ENCODE measurements at regions not wholly inside any gene's neighbourhood (a gene's known extent, or its start where the extent isn't known, plus 50 kb on each side); places are given as distances from the start of the nearest gene placed in this dataset.

DNA sequence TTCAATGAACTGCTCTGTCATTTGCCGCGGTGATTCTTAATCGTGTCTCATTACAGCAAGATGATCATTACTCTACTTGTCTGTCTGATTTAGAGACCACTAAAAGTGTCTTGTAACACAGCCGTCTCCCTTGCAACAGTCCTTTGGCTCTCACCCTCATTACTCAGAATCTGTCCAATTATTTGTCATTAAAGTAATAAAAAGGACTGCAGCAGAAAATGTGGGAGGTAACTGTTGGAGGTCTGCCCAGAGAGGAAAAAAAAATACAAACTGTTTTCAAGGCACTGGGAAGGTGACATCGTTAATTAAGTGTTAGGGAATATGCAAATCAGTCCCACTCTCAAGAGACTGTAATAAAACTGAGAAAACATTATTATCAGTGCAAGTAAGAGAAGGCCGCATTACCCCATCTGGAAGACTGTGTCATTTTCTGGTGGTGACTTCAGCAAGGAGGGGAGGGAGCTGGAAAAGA, 281.0 kb downstream of the RASEF start:
- H4K20me1 ChIP-seq (ENCODE audit: insufficient read depth), result no peaks in the 10 kb centered on the region
- H3K4me3 ChIP-seq (ENCODE audit: low read length), result peak overlapping the region; percentile 16
- no peaks in the 10 kb centered on the region for H3F3A ChIP-seq (ENCODE audit: insufficient read depth, low read length, poor library complexity, severe bottlenecking)
- H3K27me3 ChIP-seq (ENCODE audit: insufficient read depth, low read depth, low read length), result no peaks in the 10 kb centered on the region
- H3K4me2 ChIP-seq (ENCODE audit: low read length), result peak overlapping the region; percentile 7
- H3K9me3 ChIP-seq (ENCODE audit: low read length), result no peaks in the 10 kb centered on the region
- H3K9me2 ChIP-seq (ENCODE audit: insufficient read depth, low read length), result no peaks in the 10 kb centered on the region
- H3K27ac ChIP-seq (ENCODE audit: low read length), result no peak overlapping the region
- H2AFZ ChIP-seq (ENCODE audit: low read depth, low read length), result no peak overlapping the region
- no peak overlapping the region for H3K9ac ChIP-seq (ENCODE audit: low read length)
- TF ChIP-seq, protein P1, sequence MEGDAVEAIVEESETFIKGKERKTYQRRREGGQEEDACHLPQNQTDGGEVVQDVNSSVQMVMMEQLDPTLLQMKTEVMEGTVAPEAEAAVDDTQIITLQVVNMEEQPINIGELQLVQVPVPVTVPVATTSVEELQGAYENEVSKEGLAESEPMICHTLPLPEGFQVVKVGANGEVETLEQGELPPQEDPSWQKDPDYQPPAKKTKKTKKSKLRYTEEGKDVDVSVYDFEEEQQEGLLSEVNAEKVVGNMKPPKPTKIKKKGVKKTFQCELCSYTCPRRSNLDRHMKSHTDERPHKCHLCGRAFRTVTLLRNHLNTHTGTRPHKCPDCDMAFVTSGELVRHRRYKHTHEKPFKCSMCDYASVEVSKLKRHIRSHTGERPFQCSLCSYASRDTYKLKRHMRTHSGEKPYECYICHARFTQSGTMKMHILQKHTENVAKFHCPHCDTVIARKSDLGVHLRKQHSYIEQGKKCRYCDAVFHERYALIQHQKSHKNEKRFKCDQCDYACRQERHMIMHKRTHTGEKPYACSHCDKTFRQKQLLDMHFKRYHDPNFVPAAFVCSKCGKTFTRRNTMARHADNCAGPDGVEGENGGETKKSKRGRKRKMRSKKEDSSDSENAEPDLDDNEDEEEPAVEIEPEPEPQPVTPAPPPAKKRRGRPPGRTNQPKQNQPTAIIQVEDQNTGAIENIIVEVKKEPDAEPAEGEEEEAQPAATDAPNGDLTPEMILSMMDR (IDR thresholded peaks at IDR 0.05; ENCODE audit: poor library complexity, severe bottlenecking), result no peak
- TF ChIP-seq, protein P2, sequence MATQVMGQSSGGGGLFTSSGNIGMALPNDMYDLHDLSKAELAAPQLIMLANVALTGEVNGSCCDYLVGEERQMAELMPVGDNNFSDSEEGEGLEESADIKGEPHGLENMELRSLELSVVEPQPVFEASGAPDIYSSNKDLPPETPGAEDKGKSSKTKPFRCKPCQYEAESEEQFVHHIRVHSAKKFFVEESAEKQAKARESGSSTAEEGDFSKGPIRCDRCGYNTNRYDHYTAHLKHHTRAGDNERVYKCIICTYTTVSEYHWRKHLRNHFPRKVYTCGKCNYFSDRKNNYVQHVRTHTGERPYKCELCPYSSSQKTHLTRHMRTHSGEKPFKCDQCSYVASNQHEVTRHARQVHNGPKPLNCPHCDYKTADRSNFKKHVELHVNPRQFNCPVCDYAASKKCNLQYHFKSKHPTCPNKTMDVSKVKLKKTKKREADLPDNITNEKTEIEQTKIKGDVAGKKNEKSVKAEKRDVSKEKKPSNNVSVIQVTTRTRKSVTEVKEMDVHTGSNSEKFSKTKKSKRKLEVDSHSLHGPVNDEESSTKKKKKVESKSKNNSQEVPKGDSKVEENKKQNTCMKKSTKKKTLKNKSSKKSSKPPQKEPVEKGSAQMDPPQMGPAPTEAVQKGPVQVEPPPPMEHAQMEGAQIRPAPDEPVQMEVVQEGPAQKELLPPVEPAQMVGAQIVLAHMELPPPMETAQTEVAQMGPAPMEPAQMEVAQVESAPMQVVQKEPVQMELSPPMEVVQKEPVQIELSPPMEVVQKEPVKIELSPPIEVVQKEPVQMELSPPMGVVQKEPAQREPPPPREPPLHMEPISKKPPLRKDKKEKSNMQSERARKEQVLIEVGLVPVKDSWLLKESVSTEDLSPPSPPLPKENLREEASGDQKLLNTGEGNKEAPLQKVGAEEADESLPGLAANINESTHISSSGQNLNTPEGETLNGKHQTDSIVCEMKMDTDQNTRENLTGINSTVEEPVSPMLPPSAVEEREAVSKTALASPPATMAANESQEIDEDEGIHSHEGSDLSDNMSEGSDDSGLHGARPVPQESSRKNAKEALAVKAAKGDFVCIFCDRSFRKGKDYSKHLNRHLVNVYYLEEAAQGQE (IDR thresholded peaks at IDR 0.05; ENCODE audit: borderline replicate concordance), result no peak
- no peak for TF ChIP-seq TAF1 (IDR thresholded peaks at IDR 0.05; ENCODE audit: low read depth)
- no peak for TF ChIP-seq EP300 (conservative IDR thresholded peaks at IDR 0.05; ENCODE audit: poor library complexity, severe bottlenecking)
- TF ChIP-seq POLR2AphosphoS5 (IDR thresholded peaks at IDR 0.05), result no peak
- TF ChIP-seq MXI1 (conservative IDR thresholded peaks at IDR 0.05; ENCODE audit: poor library complexity, severe bottlenecking), result no peak
- TF ChIP-seq RAD21 (conservative IDR thresholded peaks at IDR 0.05), result no peak
- TF ChIP-seq EZH2 (IDR thresholded peaks at IDR 0.05; ENCODE audit: borderline replicate concordance, insufficient read depth, low read length, poor library complexity, severe bottlenecking), result no peak
- no peak for TF ChIP-seq SMC3 (conservative IDR thresholded peaks at IDR 0.05; ENCODE audit: poor library complexity)
- H3K36me3 ChIP-seq (ENCODE audit: insufficient read depth, low read length), result no peaks in the 10 kb centered on the region
- H3K79me2 ChIP-seq (replicated peaks; ENCODE audit: insufficient read depth, low read length), result no peaks in the 10 kb centered on the region

DNA sequence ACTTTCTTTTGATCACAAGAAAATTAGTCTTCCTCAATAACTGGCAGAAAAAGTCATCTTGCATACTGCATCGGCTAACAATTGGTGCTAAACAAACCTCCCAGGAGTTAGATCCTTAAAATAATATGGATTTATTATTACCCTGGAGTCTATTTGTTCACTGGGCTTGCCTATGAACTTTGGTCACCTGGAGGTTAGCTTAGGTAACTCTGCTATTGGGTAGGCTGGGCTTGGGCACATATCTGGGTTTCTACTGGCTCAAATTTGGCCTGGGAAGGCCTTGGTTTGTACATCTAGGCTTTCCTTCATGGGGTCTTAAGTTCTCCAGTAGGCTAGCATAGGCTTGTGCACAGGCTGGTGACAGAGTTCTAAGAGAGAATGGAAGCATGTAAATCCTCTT, 279.9 kb downstream of the RASEF start:
- no peaks in the 10 kb centered on the region for H3K27me3 ChIP-seq (ENCODE audit: insufficient read depth, low read depth, low read length)
- no peak overlapping the region for H3K27ac ChIP-seq (ENCODE audit: low read length)
- no peaks in the 10 kb centered on the region for H4K20me1 ChIP-seq (ENCODE audit: insufficient read depth)
- no peak overlapping the region for H3K9ac ChIP-seq (ENCODE audit: low read length)
- H3K4me3 ChIP-seq (ENCODE audit: low read length), result no peak overlapping the region
- H3K79me2 ChIP-seq (replicated peaks; ENCODE audit: insufficient read depth, low read length), result no peaks in the 10 kb centered on the region
- TF ChIP-seq RAD21 (conservative IDR thresholded peaks at IDR 0.05) (no peak), EP300 (conservative IDR thresholded peaks at IDR 0.05; ENCODE audit: poor library complexity, severe bottlenecking) (no peak), SMC3 (conservative IDR thresholded peaks at IDR 0.05; ENCODE audit: poor library complexity) (no peak), MXI1 (conservative IDR thresholded peaks at IDR 0.05; ENCODE audit: poor library complexity, severe bottlenecking) (no peak), EZH2 (IDR thresholded peaks at IDR 0.05; ENCODE audit: borderline replicate concordance, insufficient read depth, low read length, poor library complexity, severe bottlenecking) (no peak), POLR2AphosphoS5 (IDR thresholded peaks at IDR 0.05) (no peak), TAF1 (IDR thresholded peaks at IDR 0.05; ENCODE audit: low read depth) (no peak)
- TF ChIP-seq, protein P1 (IDR thresholded peaks at IDR 0.05; ENCODE audit: poor library complexity, severe bottlenecking), result no peak
- TF ChIP-seq, protein P2 (IDR thresholded peaks at IDR 0.05; ENCODE audit: borderline replicate concordance), result no peak
- no peaks in the 10 kb centered on the region for H3K9me3 ChIP-seq (ENCODE audit: low read length)
- H2AFZ ChIP-seq (ENCODE audit: low read depth, low read length), result no peak overlapping the region
- H3F3A ChIP-seq (ENCODE audit: insufficient read depth, low read length, poor library complexity, severe bottlenecking), result no peaks in the 10 kb centered on the region
- no peak overlapping the region for H3K4me2 ChIP-seq (ENCODE audit: low read length)
- no peaks in the 10 kb centered on the region for H3K36me3 ChIP-seq (ENCODE audit: insufficient read depth, low read length)
- no peaks in the 10 kb centered on the region for H3K9me2 ChIP-seq (ENCODE audit: insufficient read depth, low read length)
